Uterus (tissue), 2 donors: ENCODE measurements at regions not wholly inside any gene's neighbourhood (a gene's known extent, or its start where the extent isn't known, plus 50 kb on each side); places are given as distances from the start of the nearest gene placed in this dataset.

Experiments used
- CTCF ChIP-seq, 4 experiments: fragments of 200-600 bp in 2 of 4; fragments of 450-650 bp in 2 of 4; sonication (generic) in 2 of 4; IDR thresholded peaks; one replicate each; pipeline ENCODE4 v1.5.1; 2016 to 2019; ENCODE audit warnings: antibody characterized with exemption in 4 of 4, mild to moderate bottlenecking in 2 of 4, moderate library complexity in 1 of 4
- POLR2A ChIP-seq, 2 donors: fragments of 450-650 bp; IDR thresholded peaks; one replicate each; pipeline ENCODE4 v1.6.1; 2016; ENCODE audit warnings: antibody characterized with exemption in 2 of 2, mild to moderate bottlenecking in 1 of 2, moderate library complexity in 1 of 2

GRCh38 chr2:182540252-182540651 lies 113.4 kb upstream of the PDE1A start:
- TF ChIP-seq CTCF (IDR thresholded peaks at IDR 0.05) (no peak), POLR2A (IDR thresholded peaks at IDR 0.05) (no peak)
